Mesothelial cell of epicardium (in vitro differentiated cells): ENCODE measurements at regions not wholly inside any gene's neighbourhood (a gene's known extent, or its start where the extent isn't known, plus 50 kb on each side); places are given as distances from the start of the nearest gene placed in this dataset.
"Not testable (repeated sequence)": the region's sequence is repeated elsewhere in the genome, so short reads cannot be mapped to it uniquely, and the experiment has no call there.

ENCODE experiments used
- DNase-seq, 2 experiments: peaks; one replicate each; pipeline ENCODE4 v3.0.0; 2021; ENCODE audit warnings: low spot score in 2 of 2; ENCODE audit not compliant: unreplicated experiment in 2 of 2
- H3K27ac Mint-ChIP-seq: 2 replicates; pipeline ENCODE4 v1.8.0; 2021; ENCODE audit warnings: mixed read lengths
- H3K27me3 Mint-ChIP-seq: 2 replicates; pipeline ENCODE4 v1.8.0; 2021; ENCODE audit warnings: low read depth, mixed read lengths
- H3K36me3 Mint-ChIP-seq: 2 replicates; pipeline ENCODE4 v1.8.0; 2021; ENCODE audit warnings: mixed read lengths
- H3K4me1 Mint-ChIP-seq: 2 replicates; pipeline ENCODE4 v1.8.0; 2021; ENCODE audit warnings: mixed read lengths
- H3K4me3 Mint-ChIP-seq: 2 replicates; pipeline ENCODE4 v1.8.0; 2021; ENCODE audit warnings: mild to moderate bottlenecking, moderate library complexity, mixed read lengths
- H3K9me3 Mint-ChIP-seq: 2 replicates; pipeline ENCODE4 v1.8.0; 2021; ENCODE audit warnings: mixed read lengths
- TF ChIP-seq, protein P1 (sequence below): fragments of 200-600 bp; sonication (generic); IDR thresholded peaks from one replicate; pipeline ENCODE4 v1.5.0; 2021; ENCODE audit warnings: antibody characterized with exemption; ENCODE audit not compliant: unreplicated experiment

DNA sequence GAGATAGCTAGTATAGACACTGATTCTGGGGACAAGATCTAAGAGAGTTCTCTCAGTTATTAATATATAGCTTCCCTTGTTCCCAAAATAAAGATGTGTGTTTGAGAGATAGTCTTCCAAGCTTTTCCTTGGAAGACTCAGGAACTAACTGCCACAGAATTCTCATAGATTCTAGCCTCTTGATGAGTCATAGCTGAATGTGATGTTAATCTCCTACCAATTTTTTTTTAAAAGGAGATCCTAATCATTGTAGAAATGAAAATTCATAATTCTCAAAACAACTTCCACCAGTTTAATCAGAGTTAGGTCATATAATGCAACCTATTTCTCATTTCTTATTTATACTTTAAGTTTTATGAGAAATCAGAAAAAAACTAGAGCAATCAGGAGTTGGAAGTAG, 148.8 kb downstream of the JRKL start:
- Mint-ChIP-seq H3K9me3 (peaks cover 13% of the 10 kb centered on the region), H3K4me1 (peaks cover 18% of the 10 kb centered on the region), H3K36me3 (peaks cover 2% of the 10 kb centered on the region), H3K27me3 (peaks cover 3% of the 10 kb centered on the region), H3K27ac (no peak overlapping the region), H3K4me3 (no peak overlapping the region)
- DNase-seq: no peak
- TF ChIP-seq, protein P1, sequence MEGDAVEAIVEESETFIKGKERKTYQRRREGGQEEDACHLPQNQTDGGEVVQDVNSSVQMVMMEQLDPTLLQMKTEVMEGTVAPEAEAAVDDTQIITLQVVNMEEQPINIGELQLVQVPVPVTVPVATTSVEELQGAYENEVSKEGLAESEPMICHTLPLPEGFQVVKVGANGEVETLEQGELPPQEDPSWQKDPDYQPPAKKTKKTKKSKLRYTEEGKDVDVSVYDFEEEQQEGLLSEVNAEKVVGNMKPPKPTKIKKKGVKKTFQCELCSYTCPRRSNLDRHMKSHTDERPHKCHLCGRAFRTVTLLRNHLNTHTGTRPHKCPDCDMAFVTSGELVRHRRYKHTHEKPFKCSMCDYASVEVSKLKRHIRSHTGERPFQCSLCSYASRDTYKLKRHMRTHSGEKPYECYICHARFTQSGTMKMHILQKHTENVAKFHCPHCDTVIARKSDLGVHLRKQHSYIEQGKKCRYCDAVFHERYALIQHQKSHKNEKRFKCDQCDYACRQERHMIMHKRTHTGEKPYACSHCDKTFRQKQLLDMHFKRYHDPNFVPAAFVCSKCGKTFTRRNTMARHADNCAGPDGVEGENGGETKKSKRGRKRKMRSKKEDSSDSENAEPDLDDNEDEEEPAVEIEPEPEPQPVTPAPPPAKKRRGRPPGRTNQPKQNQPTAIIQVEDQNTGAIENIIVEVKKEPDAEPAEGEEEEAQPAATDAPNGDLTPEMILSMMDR: no peak

DNA sequence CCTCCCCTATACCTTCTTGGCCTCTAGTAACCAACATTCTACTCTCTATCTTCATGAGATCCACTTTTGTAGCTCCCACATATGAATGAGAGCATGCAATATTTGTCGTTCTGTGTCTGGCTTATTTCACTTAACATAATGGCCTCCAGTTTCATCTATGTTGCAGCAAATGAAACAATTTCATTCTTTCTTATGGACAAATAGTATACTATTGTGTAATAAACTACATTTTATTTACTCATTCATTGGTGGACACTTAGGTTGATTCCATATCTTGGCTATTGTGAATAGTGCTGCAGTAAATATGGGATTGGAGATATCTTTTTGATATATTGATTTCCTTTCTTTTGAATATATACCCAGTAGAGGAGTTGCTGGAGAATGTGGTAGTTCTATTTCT, 151.1 kb downstream of the JRKL start:
- Mint-ChIP-seq H3K4me3 (no peak overlapping the region), H3K27me3 (no peaks in the 10 kb centered on the region), H3K9me3 (peaks cover 15% of the 10 kb centered on the region), H3K36me3 (peaks cover 2% of the 10 kb centered on the region), H3K4me1 (peaks cover 18% of the 10 kb centered on the region), H3K27ac (no peak overlapping the region)
- TF ChIP-seq, protein P1: no peak
- DNase-seq: no peak

DNA sequence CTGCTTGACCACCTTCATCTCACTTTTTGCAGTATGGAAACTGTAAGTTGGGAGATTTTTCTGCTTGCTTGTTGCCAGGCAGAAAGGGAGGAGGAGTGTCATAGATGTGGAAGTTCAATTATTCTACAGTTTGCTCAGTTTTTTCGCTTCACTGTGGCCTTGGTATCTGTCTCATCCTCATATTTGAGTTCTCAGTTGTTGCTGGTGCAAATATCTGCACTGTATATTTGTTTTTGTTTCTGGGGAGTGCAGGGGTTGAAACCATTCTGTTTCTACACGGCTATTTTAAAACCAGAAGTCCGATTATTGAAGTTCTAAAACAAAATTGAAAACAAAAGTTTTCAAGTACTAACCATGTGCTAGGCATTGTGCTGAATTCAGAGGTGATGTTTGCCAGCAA, 153.4 kb downstream of the JRKL start:
- peaks cover 2% of the 10 kb centered on the region for H3K36me3 Mint-ChIP-seq
- DNase-seq: no peak
- H3K27ac Mint-ChIP-seq: no peak overlapping the region
- TF ChIP-seq, protein P1: no peak
- no peak overlapping the region for H3K4me3 Mint-ChIP-seq
- peaks cover 11% of the 10 kb centered on the region for H3K4me1 Mint-ChIP-seq
- peaks cover 34% of the 10 kb centered on the region for H3K9me3 Mint-ChIP-seq
- peaks cover 9% of the 10 kb centered on the region for H3K27me3 Mint-ChIP-seq

DNA sequence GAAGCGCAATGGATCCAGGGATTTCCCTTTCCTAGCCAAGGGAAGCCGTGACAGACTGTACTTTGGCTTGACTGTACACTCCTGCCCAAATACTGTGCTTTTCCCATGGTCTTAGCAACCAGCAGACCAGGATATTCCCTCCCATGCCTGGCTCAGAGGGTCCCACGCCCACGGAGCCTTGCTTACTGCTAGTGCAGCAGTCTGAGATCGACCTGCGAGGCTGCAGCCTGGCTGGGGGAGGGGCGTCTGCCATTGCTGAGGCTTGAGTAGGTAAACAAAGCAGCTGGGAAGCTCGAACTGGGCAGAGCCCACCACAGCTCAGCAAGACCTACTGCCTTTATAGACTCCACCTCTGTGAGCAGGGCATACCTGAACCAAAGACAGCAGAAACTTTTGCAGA, 155.4 kb downstream of the JRKL start:
- not testable (repeated sequence) for H3K27ac Mint-ChIP-seq, H3K4me1 Mint-ChIP-seq, H3K36me3 Mint-ChIP-seq, H3K4me3 Mint-ChIP-seq, DNase-seq, H3K27me3 Mint-ChIP-seq
- H3K9me3 Mint-ChIP-seq: peaks cover 45% of the 10 kb centered on the region

DNA sequence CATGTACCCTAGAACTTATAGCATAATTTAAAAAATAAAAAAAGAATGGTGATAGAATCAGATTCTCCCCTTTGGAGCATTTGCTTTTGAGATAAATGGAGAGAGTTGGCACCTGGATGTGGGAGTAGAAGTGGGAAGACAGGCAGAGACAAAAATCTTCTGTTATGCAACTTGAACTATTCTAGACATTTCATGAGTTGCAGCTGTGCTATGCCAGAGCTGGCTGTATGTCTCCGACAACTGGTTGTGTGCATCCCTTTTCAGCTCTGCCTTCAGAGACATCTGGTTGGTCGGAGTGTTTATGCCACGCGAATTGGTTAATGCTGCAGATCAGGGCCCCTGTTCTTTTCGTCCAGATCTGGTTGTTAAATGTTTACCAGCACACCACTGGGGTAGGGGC, 161.3 kb downstream of the JRKL start:
- Mint-ChIP-seq H3K27ac (no peak overlapping the region), H3K36me3 (no peaks in the 10 kb centered on the region), H3K27me3 (peaks cover 10% of the 10 kb centered on the region), H3K4me3 (no peak overlapping the region), H3K4me1 (no peaks in the 10 kb centered on the region), H3K9me3 (peaks cover 30% of the 10 kb centered on the region)
- TF ChIP-seq, protein P1: no peak
- no peak for DNase-seq

DNA sequence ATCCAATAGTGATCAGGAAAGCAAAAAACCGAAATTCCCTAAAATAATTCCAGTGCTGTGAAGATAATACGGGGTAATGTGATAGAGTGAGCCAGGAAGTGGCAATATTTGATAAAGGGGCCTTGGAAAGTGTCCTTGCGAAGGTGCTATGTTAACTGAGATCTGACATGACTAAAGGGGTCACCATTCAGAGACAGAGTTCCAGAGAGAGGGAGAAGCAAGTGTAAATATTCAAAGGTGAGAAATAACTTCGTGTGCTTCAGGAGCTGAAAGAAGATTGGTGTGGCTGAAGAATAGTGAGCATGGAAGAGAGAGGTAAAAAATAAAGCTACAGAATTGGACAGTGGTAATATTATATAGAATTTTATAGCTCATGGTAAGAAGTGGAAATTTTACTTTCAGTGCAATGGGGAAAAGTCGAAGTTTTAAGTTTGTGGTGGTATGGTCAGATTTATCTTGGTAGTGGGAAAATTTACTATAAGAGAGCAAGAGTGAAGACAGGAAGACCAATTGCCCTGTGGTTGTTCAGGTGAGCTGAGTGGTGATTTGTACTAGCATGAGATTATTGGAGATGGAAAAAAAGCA, 164.5 kb downstream of the JRKL start:
- DNase-seq: no peak
- H3K36me3 Mint-ChIP-seq: no peaks in the 10 kb centered on the region
- no peaks in the 10 kb centered on the region for H3K4me1 Mint-ChIP-seq
- TF ChIP-seq, protein P1: no peak
- peaks cover 15% of the 10 kb centered on the region for H3K9me3 Mint-ChIP-seq
- H3K27ac Mint-ChIP-seq: no peak overlapping the region
- no peak overlapping the region for H3K4me3 Mint-ChIP-seq
- H3K27me3 Mint-ChIP-seq: no peaks in the 10 kb centered on the region

DNA sequence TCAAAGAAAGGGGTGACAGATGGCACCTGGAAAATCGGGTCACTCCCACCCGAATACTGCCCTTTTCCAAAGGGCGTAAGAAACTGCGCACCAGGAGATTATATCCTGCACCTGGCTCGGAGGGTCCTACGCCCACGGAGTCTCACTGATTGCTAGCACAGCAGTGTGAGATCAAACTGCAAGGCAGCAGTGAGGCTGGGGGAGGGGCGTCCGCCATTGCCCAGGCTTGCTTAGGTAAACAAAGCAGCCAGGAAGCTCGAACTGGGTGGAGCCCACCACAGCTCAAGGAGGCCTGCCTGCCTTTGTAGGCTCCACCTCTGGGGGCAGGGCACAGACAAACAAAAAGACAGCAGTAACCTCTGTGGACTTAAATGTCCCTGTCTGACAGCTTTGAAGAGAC, 166.0 kb downstream of the JRKL start:
- H3K27ac Mint-ChIP-seq, H3K27me3 Mint-ChIP-seq: not testable (repeated sequence)

DNA sequence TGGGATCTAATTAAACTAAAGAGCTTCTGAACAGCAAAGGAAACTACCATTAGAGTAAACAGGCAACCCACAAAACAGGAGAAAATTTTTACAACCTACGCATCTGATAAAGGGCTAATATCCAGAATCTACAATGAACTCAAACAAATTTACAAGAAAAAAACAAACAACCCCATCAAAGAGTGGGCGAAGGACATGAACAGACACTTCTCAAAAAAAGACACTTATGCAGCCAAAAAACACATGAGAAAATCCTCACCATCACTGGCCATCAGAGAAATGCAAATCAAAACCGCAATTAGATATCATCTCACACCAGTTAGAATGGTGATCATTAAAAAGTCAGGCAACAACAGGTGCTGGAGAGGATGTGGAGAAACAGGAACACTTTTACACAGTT, 170.9 kb downstream of the JRKL start:
- not testable (repeated sequence) for H3K4me1 Mint-ChIP-seq, H3K27me3 Mint-ChIP-seq, DNase-seq, H3K36me3 Mint-ChIP-seq, H3K4me3 Mint-ChIP-seq, H3K9me3 Mint-ChIP-seq, H3K27ac Mint-ChIP-seq

More for the DNA sequence above, 166.0 kb downstream of the JRKL start:
- not testable (repeated sequence) for H3K36me3 Mint-ChIP-seq, H3K9me3 Mint-ChIP-seq, H3K4me3 Mint-ChIP-seq, DNase-seq, H3K4me1 Mint-ChIP-seq
